Tibial nerve (tissue), 4 donors: ENCODE measurements at regions not wholly inside any gene's neighbourhood (a gene's known extent, or its start where the extent isn't known, plus 50 kb on each side); places are given as distances from the start of the nearest gene placed in this dataset.

ENCODE experiments used
- EP300 ChIP-seq, 2 donors: sonication (generic); formaldehyde crosslinking; IDR thresholded peaks; one replicate each; pipeline ENCODE4 v1.6.1; 2017; ENCODE audit warnings: antibody characterized with exemption in 2 of 2, mild to moderate bottlenecking in 1 of 2
- POLR2A ChIP-seq, 2 donors: fragments of 450-650 bp; IDR thresholded peaks; one replicate each; pipeline ENCODE4 v1.6.1; 2017; ENCODE audit warnings: antibody characterized with exemption in 2 of 2, mild to moderate bottlenecking in 2 of 2, moderate library complexity in 2 of 2
- TF ChIP-seq, protein P1 (sequence below), 5 experiments: fragments of 200-600 bp in 3 of 5; fragments of 450-650 bp in 2 of 5; sonication (generic) in 3 of 5; IDR thresholded peaks; one replicate each; pipeline ENCODE4 v1.5.1; 2016 to 2019; ENCODE audit warnings: antibody characterized with exemption in 5 of 5, mild to moderate bottlenecking in 3 of 5, moderate library complexity in 2 of 5

DNA sequence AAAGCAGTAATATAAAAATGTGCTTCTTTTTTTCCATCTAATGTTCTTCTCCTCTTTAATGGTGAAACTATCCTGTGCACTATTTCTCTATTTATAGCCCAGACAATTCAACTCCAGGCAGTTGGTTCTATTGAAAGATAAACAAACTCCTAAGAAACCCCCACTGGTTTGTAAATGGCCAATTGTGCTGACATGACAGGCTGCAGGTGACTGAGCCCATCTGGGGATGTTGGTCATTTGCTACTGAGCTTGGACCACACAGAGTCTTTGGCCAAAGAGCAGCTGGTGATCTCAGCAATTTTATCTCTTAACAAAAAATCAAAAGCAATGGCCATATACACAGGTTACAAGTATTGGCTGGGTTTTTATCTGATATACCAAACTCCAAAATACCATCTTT is 631.8 kb upstream of the CELF2 start:
- TF ChIP-seq, protein P1, sequence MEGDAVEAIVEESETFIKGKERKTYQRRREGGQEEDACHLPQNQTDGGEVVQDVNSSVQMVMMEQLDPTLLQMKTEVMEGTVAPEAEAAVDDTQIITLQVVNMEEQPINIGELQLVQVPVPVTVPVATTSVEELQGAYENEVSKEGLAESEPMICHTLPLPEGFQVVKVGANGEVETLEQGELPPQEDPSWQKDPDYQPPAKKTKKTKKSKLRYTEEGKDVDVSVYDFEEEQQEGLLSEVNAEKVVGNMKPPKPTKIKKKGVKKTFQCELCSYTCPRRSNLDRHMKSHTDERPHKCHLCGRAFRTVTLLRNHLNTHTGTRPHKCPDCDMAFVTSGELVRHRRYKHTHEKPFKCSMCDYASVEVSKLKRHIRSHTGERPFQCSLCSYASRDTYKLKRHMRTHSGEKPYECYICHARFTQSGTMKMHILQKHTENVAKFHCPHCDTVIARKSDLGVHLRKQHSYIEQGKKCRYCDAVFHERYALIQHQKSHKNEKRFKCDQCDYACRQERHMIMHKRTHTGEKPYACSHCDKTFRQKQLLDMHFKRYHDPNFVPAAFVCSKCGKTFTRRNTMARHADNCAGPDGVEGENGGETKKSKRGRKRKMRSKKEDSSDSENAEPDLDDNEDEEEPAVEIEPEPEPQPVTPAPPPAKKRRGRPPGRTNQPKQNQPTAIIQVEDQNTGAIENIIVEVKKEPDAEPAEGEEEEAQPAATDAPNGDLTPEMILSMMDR (IDR thresholded peaks at IDR 0.05) = no peak
- no peak for TF ChIP-seq POLR2A (IDR thresholded peaks at IDR 0.05)
- TF ChIP-seq EP300 (IDR thresholded peaks at IDR 0.05) = no peak
